Transverse colon (tissue), 3 donors: ENCODE measurements at regions not wholly inside any gene's neighbourhood (a gene's known extent, or its start where the extent isn't known, plus 50 kb on each side); places are given as distances from the start of the nearest gene placed in this dataset.

Source experiments
- POLR2A ChIP-seq: fragments of 450-650 bp; IDR thresholded peaks from one replicate; pipeline ENCODE4 v1.6.1; 2016; ENCODE audit warnings: antibody characterized with exemption, mild to moderate bottlenecking, moderate library complexity
- TF ChIP-seq, protein P1 (sequence below), 5 experiments: fragments of 200-600 bp in 3 of 5; fragments of 450-650 bp in 2 of 5; sonication (generic) in 3 of 5; IDR thresholded peaks; 1 replicate in 2 of 5; 2 replicates in 3 of 5; pipeline ENCODE4 v1.5.1; 2016 to 2017; ENCODE audit warnings: antibody characterized with exemption in 5 of 5, inconsistent platforms in 3 of 5, mild to moderate bottlenecking in 2 of 5, moderate library complexity in 1 of 5

DNA sequence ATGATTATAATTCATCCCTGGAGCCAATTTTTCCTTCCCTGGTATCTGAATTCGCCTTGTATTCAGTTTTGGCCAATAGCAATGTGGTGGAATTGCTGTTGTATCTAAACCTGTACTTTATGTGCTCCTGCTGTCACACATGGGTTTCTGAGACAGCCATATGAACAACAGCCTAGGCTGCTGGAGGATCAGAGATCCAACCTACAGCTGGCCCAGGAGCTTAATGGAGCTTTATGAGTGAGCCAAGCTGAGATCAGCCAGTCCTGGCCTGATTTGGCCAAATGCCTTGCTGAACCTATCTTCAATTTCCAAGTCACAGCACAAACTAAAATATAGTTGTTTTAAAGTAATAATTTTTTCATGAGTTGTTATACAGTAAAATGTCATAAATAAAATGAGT lies 1071.5 kb downstream of the PCDH7 start:
- no peak for TF ChIP-seq POLR2A
- TF ChIP-seq, protein P1, sequence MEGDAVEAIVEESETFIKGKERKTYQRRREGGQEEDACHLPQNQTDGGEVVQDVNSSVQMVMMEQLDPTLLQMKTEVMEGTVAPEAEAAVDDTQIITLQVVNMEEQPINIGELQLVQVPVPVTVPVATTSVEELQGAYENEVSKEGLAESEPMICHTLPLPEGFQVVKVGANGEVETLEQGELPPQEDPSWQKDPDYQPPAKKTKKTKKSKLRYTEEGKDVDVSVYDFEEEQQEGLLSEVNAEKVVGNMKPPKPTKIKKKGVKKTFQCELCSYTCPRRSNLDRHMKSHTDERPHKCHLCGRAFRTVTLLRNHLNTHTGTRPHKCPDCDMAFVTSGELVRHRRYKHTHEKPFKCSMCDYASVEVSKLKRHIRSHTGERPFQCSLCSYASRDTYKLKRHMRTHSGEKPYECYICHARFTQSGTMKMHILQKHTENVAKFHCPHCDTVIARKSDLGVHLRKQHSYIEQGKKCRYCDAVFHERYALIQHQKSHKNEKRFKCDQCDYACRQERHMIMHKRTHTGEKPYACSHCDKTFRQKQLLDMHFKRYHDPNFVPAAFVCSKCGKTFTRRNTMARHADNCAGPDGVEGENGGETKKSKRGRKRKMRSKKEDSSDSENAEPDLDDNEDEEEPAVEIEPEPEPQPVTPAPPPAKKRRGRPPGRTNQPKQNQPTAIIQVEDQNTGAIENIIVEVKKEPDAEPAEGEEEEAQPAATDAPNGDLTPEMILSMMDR (IDR thresholded peaks at IDR 0.05), result no peak
